ENCODE measurements at regions not wholly inside any gene's neighbourhood (a gene's known extent, or its start where the extent isn't known, plus 50 kb on each side); places are given as distances from the start of the nearest gene placed in this dataset.

DNA sequence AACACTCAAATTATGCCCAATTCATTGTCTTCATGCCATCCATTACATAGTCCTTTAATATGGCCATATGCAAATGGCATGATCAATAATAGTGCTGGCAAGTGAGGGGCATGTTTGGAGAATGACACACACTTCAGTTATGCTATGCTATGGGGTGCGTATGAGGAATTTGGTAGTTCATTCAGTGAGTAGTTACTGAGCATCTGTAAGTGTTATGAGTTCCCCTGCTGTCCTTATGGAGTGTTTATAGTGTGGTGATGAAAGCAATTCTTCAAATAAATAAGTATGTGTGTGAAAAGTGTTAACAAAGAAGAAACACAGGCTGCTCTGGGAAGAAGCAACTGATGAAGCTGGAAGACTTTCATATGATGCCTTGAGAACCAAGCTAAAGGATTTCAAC is 383.7 kb upstream of the SLC14A2 start:
- DNase-seq, result no peak

DNA sequence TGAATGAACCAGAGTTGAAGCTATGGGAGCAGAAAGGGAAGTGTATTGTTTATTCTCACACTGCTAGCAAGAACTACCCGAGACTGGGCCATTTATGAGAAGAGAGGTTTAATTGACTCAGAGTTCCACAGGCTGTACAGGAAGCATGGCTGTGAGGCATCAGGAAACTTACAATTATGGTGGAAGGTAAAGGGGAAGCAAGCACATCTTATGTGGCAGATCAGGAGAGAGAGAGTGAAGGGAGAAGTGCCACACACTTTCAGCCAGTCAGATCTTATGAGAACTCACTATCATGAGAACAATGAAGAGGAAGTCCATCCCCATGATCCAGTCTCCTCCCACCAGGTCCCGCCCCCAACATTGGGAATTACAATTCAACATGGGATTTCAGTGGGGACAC is 383.2 kb upstream of the SLC14A2 start:
- DNase-seq, result no peak

DNA sequence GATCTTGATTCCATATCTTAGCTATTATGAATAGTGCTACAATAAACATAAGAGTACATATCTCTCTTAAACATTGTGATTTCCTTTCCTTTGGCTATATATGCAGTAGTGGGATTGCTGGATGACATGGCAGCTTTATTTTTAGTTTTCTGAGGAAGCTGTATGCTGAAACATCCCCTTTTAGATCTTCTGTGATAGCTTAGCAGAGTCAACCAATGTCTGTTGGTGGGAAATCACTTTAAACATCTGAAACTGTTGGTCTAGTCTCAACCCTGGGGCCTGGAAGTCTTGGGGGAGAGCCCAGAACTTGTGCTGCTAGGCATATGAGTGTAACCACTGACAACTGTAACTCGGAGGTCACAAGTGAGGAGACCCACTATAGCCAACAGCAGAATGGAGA is 378.6 kb upstream of the SLC14A2 start:
- no peak for DNase-seq

DNA sequence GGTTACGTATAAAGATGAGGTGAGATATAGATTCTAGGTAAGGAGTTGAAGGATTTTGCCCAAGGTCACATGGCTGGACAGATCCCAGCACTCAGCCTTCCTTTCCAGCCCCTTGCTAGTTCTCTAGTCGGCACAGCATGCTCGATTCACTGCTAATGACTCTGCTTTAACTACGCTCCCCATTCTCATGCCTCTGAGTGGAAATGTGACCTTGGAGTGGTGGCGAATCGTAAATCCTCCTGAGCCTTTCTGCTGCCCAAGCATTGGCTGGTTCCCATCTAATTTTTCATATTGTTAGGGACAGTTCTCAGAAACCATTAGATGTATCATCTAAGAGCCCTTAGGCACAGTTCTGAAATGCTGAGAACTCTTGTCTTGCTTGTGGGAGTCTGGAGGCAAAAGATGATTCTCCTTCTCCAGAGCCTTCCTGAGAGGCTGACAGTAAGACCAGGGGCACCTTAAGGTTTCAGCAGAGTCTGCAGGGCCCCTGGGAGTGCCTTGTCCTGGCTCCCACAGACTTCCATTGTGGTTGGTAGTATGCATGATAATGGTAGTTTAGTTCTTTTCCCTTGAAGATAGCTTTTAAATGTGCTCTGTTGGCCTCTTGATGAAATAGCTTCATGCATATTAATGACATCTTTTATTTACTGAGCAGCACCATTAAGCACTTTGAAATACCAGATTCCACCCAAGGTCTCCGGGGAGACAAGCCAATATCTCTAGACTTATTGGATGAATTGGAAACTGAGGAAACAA is 377.8 kb upstream of the SLC14A2 start:
- no peak for DNase-seq

DNA sequence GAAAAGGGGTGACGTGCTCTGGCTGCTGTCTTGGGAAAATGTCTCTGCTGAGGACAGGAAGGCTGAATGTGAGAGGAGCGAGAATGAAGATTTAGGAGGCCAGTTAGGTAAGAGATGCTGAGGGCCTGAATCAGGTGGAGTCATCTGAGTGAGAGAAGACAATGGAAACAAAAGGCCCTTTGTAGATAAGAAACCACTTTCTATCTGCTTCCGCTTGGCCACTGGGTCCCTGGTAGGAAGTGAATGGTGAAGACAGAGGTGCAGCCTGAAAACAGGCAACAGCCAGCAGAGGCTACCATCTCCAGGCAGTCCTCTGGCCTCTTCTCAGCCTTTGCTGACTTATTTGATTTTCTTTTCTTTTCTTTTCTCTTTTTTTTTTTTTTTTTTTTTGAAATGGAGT is 374.0 kb upstream of the SLC14A2 start:
- no peak for DNase-seq

DNA sequence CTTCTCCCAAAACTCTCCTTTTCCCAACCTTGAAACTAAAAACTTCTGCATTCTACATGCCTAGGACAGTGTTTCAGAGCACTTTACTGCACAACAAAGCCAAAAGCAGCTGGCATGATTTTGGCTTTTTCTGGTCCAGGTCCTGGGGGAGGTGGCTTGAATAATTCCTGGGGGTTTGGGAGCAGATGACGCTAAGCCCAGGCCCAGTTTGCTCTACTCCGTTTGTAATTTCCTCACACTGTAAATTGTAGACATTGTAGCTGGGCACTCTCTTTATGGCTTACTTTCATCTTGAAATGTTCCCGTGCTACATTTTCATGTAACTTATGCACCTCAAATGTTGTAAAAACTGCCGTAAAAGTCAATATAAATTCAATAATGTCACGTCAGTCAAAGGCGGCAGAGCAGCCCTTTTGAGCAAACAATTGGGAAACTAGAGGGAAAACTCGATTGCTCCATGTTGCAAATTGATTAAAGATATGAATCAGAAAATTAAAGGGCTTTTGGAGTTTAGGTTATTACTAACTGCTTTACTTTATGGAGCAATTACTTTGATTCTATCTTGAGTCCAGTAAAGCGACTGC is 373.2 kb upstream of the SLC14A2 start:
- DNase-seq, result no peak

DNA sequence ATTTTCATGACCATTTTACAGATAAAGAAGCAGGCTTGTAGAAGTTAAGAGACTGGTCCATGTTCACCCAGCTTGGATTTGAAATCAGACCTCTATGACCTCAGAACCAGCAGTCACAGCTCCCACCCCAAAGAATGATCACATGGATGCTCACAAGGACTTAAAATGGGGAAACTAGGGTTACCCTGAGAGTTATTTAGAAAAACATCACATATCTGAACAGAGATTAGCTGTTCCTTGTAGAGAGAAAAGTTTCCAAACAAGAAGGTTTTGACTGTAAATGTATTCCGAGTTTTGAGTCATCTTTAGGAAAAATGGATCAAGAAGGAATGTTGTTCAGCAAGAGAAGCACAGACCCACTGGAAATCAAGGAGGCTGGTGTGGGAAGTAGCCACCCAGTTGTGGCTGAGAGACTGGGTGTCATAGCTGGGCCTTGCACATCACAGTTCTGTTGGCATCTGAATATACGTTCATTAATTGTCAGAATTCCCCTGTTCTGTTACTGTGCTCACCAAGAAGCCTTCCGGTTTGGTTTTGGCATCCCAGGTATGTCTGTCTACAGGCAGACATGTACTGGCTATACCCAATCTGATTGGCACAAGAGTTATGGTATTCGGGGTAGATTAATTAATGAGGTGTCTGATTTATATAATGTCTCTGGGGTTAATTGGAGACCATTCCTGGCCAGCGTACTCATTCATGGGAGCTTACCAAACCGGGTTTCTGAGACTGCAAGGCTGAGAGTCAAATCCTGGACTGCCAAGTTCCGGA is 371.8 kb upstream of the SLC14A2 start:
- DNase-seq, result no peak

DNA sequence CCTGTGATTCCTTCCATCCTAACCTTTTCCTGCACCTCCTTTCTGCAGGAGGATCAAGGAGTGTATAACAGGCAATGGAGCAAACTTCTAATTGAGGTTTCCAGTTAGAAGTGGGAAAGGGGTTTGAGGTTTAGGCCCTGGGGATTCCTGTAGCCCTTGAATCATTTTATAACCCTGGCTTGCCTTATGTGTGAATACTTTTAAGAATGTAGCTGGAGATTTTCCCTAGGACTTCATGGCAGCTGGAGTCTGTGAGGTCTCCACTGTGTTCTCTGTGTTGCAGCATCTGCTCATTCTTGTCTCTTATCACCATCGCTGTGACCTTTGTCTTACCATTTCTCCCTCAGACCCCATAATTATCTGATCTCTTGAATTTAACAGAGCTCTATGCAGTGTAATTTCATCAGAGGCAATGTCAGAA is 370.2 kb upstream of the SLC14A2 start:
- no peak for DNase-seq

DNA sequence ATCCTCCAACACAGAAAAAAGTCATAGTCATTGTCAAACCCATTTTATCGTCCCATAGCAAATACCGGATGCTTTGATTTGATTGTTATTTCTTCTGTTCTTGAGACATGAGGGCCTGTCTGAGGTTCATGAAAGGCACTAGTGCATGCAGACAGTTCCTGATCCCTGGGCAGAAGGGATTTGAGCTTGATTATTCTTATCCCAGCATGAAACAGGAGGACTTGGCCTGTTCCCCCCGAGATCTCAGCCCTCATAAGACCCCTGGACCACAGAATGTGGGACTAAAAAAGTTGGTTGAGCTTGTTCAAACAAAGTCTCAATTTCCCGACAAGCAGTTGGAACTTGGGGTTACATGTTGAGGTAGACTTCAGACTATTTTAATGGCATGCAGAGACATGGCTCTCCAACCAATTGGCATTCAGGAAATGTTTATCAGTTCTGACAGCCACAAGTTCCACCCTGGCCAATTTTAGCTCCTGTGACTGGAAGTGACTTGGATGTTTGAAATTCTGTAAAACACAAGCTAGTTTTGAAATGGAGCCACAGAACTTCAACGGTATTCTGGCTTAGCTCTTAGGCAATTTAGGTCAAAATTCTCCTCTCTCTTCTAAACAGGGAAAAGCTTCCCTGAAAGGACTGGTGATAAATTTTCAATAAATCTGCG is 366.9 kb upstream of the SLC14A2 start:
- DNase-seq, result no peak

DNA sequence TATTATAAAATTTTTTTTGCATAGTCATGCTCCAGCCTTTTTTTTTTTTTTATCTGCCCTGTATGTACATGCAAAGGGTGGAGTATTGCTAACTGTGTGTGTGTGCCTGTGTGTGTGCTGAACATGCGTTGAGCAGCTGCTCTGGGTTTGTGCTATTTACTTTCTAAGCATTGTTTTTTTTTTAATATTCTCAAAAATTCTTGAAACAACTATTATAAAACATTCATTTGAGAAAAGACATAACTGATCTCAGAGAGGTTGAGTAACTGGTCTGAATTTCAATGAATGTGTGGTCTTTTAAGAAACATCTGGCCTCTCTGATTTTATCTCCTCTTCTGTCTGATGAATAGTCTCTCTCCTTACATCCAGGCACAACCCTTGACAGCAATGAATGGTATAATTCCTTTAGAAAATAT is 366.0 kb upstream of the SLC14A2 start:
- no peak for DNase-seq

DNA sequence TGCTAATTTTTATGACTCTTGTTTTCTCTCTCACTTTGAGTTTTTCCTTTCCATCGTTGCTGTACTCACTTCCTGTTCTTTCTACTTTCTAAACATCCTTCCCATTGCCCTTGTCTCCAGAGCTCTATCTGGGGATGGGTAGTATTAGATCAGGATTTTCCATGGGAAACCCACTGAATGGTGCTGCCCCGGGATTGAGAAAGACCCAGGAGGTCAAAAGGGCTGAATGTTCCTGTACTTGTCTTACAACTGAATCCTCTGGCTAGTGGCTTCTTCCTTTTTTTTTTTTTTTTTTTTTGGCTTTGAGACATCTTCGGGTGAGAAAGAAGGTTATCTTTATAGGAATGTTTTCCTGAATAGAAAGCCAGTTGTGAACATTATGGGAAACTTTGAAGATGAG is 364.8 kb upstream of the SLC14A2 start:
- no peak for DNase-seq

DNA sequence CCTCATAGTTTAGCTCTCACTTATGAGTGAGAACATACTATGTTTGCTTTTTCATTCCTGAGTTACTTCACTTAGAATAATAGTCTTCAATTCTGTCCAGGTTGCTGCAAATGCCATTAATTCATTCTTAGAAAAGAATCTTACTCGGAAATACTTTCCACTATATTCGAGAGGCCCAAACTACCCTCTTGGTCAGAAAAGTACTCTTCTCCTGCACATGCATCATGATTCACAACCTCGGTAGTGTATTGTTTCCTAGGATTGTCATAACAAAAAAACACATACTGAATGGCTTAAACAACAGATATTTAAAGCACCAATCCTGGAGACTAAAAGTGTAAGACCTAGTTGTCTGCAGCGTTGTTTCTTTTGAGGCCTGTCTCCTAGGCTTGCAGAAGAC is 364.0 kb upstream of the SLC14A2 start:
- DNase-seq, result no peak

DNA sequence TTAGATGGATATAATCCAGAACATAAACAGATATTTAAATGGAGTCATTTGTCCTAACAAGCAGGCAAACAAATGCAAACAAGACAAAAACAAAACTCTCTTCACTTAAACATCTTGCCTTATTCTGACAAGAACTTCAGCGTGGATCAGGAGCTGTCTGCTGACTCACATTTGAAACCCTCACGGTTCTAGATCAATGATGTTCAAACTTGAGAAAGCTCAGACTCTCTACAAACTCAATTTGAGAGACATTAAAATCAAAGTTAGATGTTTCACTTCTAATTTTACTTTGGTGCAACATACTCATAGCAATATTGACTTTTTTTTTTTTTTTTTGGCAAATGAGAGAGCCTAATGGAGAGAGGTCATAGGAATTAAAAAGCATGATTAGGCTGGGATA is 362.8 kb upstream of the SLC14A2 start:
- no peak for DNase-seq

DNA sequence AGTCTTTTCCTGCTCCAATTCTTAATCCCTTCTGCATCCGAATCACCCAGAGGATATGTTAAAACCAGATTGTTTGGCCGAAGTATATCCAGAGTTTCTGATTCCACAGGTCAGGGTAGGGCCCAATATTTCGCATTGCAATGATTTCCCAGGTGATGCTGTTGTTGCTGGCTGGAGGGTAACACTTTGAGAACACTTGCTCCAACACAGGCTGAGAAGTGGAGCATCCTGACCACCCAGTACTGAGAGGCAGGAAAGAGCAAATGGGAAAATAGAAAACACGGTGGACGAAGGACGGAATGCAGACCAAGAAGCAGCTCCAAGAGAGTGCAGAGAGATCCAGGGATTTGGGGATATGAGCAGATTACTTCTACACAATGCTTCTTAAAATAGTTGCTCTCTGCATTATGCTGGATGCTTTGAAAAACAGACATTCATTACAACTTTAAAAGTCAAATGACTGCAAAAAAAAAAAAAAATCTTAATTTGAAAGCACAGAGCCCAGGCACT is 362.2 kb upstream of the SLC14A2 start:
- DNase-seq, result no peak

DNA sequence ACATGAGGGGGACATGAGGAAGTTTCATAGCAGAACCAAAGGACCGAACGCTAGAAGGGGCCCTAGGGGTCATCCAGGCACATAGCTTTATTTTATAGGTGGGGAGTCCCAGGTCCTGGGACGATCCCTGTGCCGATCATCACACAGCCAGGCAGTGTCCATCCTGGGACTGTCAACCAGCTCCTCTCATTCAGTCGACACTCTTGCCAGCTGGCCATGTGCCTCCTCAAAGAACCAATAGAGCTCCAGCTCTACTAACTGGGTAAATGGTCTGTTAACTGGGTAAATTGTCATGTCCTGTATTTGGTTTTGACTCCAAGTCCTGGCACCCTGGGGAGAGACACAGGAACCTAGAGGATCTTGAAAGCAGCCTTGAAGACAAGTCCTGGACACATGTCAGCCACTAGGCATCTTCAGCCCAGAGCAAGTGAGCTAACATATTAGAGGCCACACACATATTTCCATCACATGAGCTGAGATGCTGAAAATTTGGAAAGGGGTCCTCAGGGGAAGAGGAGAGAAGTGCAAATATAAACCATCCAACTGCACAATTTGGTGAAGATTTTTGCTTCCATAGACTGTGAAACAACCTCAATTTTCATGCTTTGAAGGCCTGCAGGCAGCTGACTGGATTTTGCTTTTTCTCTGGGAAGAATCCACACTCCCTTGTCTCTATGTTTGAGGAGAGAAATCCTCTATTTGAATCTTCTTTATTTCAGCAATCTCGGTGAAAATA is 361.1 kb upstream of the SLC14A2 start:
- DNase-seq, result no peak

DNA sequence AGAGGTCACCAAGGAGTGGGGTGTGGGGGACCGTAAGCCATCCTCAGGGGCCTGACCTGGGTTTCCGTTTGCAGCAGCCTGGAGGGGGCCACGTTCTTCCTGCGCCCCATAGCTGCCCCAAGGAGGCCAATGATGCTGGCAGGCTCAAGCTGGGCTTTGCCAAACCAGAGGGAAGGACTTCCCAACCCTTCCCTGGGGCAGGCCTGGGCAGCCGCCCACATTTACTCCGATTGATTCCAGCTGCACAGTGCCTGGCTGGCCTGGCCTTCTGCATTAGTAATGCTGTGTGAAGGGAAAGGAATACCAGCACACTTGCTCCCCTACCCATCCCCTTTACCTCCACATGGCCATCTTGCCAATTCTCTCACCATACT is 360.6 kb upstream of the SLC14A2 start:
- DNase-seq, result no peak

DNA sequence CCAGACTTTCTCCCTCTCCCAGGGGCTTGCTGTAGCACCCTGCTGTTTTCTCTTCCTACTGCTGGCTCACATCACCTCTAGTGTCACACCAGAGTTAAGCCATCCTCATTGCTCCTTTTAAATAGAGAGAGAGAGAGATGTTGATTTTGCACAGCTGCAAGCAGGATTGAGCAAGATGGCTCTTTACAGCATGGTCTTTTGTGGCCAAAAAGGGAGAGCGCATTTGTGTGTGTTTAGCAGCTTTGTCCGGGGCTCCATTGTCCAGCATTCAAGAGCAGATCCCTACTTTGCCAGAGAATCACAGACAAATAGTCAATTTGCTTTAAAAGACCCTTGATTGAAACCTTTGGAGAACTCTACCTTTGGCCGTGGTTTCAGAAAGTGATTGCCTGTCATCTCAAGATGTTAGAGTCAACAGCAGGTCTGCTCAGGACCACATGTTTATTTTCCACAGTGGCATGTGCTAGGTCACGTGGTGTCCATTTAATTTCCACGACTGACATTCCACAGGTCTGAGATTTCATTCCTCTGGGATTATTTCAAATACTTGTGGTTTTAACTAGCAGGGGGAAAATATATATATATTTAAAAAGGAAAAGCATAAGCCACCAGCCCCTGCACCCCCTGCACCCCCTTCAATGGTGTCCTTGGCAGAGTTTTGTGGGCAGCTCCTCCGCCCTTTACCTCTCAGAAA is 359.9 kb upstream of the SLC14A2 start:
- no peak for DNase-seq

DNA sequence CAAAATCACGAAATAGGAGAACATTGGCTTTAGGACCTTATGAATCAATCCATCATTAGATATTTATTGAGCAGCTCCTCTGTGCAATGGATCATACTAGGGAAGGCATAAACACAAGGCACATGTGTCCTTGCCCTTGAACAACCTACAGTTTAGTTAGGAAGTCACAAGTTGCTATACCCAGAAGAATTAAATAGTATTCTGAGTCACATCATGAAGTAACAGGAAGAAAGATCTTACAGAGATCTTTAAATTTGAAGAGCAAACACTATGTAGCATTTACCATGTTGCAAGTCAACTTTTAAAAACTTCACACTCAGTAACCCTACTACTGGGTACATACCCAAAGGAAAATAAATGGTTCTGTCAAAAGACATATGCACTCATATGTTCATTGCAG is 355.2 kb upstream of the SLC14A2 start:
- DNase-seq, result no peak

DNA sequence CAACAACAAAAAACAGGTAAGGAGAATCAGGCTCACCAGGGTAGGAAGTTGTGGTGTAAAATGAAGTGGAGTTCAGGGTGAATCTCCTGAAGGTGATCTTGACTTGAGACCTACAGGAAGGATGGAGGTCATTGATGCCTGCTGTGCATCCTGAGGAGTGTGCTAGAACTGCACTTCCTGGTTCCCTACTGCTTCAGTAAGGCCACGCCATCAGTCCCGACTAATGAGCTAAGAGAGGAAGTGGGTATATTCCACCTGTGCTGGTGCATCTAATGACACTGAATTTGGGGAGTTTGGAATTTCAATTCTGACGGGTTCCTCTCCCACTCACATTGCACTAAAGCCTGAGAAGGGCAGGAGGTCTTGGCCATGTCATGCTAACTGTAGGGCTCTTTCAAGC is 349.3 kb upstream of the SLC14A2 start:
- no peak for DNase-seq

DNA sequence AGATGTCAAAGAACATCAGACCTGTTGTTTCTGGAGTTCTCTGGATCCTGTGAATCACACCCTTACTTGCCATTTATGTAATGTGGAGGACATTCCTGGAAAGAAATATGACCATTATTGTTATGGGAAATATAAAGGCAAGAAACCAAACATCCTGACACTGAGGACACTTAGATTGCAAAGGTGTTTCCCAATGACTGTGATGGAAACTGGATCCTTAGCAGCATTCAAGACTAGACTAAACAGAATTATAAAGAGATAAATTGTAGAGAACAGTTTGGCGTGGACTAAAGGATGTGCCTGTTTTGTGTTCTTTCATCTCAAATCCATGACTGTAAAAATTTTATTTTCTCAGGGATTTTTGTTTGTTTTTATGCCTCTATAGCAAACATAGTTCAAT is 347.7 kb upstream of the SLC14A2 start:
- DNase-seq, result no peak

DNA sequence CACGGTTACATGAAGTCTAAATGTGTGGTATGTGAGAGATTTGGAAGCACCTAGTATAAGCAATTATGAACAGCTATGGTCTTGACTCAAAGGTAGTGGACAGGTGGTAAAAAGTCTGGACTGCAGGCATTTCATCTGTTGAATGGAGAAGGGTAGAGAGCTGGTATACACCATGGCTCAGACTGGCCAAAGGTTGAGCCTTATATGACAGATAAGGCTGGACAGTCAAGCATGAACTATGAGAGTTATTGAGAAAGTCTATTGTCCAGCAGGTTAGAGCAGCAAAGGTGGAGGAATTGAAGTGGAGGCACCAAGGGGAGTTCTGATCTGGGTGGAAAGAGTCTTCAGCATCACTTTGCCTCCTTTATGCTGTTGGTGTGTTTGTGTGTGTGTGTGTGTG is 346.7 kb upstream of the SLC14A2 start:
- DNase-seq, result no peak

DNA sequence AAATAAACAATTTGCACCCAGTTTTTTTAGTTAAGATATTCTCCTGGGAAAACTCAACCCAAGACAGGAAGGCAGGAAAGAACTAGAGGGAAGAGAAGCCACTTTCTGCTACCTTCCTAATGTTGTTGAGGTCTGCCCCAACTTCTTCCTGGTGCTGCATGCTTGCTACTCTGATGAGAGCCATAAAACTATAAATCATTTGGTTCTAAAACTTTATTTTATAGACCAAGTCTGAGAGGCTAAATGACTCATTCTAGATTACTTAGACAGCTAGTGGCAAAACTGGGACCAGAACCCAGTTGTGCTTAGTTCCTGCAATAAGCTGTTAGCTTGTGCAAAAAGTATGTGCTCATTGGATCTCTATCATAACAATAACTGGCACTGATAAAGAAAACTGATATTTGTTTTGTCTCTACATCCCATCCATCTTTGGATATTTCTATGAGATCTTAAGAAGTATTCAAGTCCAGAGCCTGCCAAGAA is 344.9 kb upstream of the SLC14A2 start:
- DNase-seq, result no peak

Measured in NCI-H2171 treated with DMSO at 0.1 percent for 48 hours (cell line).